OCI-LY7 (cell line): ENCODE measurements at regions not wholly inside any gene's neighbourhood (a gene's known extent, or its start where the extent isn't known, plus 50 kb on each side); places are given as distances from the start of the nearest gene placed in this dataset.
A peak's percentile ranks its signal among the peaks of the same experiment; 100 is the strongest.

Source experiments
- BruUV-seq: library from RNA; stranded (reverse); fragments of 400-500 nt; replicated peaks from 2 replicates; lab custom pipeline; 2021; lab: Mats Ljungman, UMichigan
- CTCF ChIA-PET: fragments of 300-600 bp; sonication (Branson Sonifier 250); formaldehyde crosslinking; loops from one replicate; lab custom pipeline; 2022; ENCODE audit warnings: antibody characterized with exemption; ENCODE audit not compliant: unreplicated experiment; lab: Charles Lee
- POLR2A ChIA-PET: fragments of 300-600 bp; sonication (Branson Sonifier 250); formaldehyde crosslinking; loops from one replicate; lab custom pipeline; 2022; ENCODE audit warnings: antibody characterized with exemption; lab: Charles Lee
- DNase-seq: peaks from one replicate; pipeline ENCODE4 v3.0.0-alpha.2; 2015; ENCODE audit warnings: low spot score
- H2AFZ ChIP-seq: fragments of 200-600 bp; sonication (generic), shearing (Covaris generic); 2 replicates; pipeline ENCODE4 v1.6.1; 2014; ENCODE audit warnings: mild to moderate bottlenecking, antibody characterized with exemption, low read length, moderate library complexity
- H3K27ac ChIP-seq: fragments of 200-600 bp; sonication (generic); 2 replicates; pipeline ENCODE4 v1.5.1; 2014; ENCODE audit warnings: mixed run types, low read depth, mild to moderate bottlenecking, moderate library complexity, low read length, inconsistent platforms; ENCODE audit not compliant: poor library complexity, severe bottlenecking
- H3K36me3 ChIP-seq: fragments of 200-600 bp; sonication (generic); 2 replicates; pipeline ENCODE4 v1.6.1; 2014; ENCODE audit warnings: mild to moderate bottlenecking, antibody characterized with exemption, low read length, moderate library complexity, mixed read lengths; ENCODE audit not compliant: insufficient read depth
- H3K4me1 ChIP-seq: fragments of 200-600 bp; sonication (generic); 2 replicates; pipeline ENCODE4 v1.5.1; 2014; ENCODE audit warnings: mild to moderate bottlenecking, low read length; ENCODE audit not compliant: insufficient read depth, poor library complexity, severe bottlenecking
- H3K4me2 ChIP-seq: fragments of 200-600 bp; sonication (generic); 2 replicates; pipeline ENCODE4 v1.6.1; 2014; ENCODE audit warnings: mild to moderate bottlenecking, low read length
- H3K4me3 ChIP-seq: fragments of 200-600 bp; sonication (generic); 2 replicates; pipeline ENCODE4 v1.5.1; 2014; ENCODE audit warnings: mild to moderate bottlenecking, low read depth, low read length; ENCODE audit not compliant: poor library complexity, severe bottlenecking
- H3K79me2 ChIP-seq: fragments of 200-600 bp; sonication (generic); 2 replicates; pipeline ENCODE4 v1.6.1; 2016; ENCODE audit warnings: low read depth, mild to moderate bottlenecking, low read length, moderate library complexity, mixed read lengths; ENCODE audit not compliant: insufficient read depth
- H3K9me2 ChIP-seq: fragments of 200-600 bp; sonication (generic); 2 replicates; pipeline ENCODE4 v1.6.1; 2016; ENCODE audit warnings: mild to moderate bottlenecking, low read length, mixed read lengths; ENCODE audit not compliant: insufficient read depth
- H3K9me3 ChIP-seq: fragments of 200-600 bp; sonication (generic); 2 replicates; pipeline ENCODE4 v1.6.1; 2014; ENCODE audit warnings: mild to moderate bottlenecking, mixed run types, low read length, mixed read lengths
- H4K20me1 ChIP-seq: fragments of 200-600 bp; sonication (generic); 2 replicates; pipeline ENCODE4 v1.6.1; 2014; ENCODE audit warnings: mild to moderate bottlenecking, antibody characterized with exemption, low read length, moderate library complexity, mixed read lengths; ENCODE audit not compliant: insufficient read depth
- EZH2phosphoT487 ChIP-seq: fragments of 200-600 bp; sonication (generic); IDR thresholded peaks from 2 replicates; pipeline ENCODE4 v1.6.1; 2018; ENCODE audit warnings: low read depth, borderline replicate concordance, mild to moderate bottlenecking, mixed run types, antibody characterized with exemption, low read length, moderate library complexity, mixed read lengths
- intact Hi-C: fragments of 100-400 bp; cut with micrococcal nuclease; formaldehyde crosslinking; loops from one replicate; pipeline ENCODE4 v1.10.0; 2022; ENCODE audit not compliant: unreplicated experiment
- TF ChIP-seq, protein P1 (sequence below): fragments of 200-600 bp; sonication (generic); conservative IDR thresholded peaks from 2 replicates; pipeline ENCODE4 v1.5.1; 2014; ENCODE audit warnings: mild to moderate bottlenecking, antibody characterized with exemption, low read length, moderate library complexity, mixed read lengths

GRCh38 chr4:131430302-131430701 is 1718.8 kb upstream of the PCDH10 start:
- peak; percentile 30 for DNase-seq
- Histone ChIP-seq H3K4me2 (peak overlapping the region; percentile 35; the same call in 1 of the 2 replicates), H3K27ac (no peak overlapping the region), H3K4me1 (peaks cover 5% of the 10 kb centered on the region), H3K79me2 (no peaks in the 10 kb centered on the region), H3K36me3 (no peaks in the 10 kb centered on the region), H3K4me3 (no peak overlapping the region), H4K20me1 (no peaks in the 10 kb centered on the region), H3K9me2 (no peaks in the 10 kb centered on the region), H3K9me3 (no peaks in the 10 kb centered on the region), H2AFZ (peak overlapping the region; percentile 38; the same call in 1 of the 2 replicates)
- BruUV-seq, result no TSS peak
- TF ChIP-seq, protein P1, sequence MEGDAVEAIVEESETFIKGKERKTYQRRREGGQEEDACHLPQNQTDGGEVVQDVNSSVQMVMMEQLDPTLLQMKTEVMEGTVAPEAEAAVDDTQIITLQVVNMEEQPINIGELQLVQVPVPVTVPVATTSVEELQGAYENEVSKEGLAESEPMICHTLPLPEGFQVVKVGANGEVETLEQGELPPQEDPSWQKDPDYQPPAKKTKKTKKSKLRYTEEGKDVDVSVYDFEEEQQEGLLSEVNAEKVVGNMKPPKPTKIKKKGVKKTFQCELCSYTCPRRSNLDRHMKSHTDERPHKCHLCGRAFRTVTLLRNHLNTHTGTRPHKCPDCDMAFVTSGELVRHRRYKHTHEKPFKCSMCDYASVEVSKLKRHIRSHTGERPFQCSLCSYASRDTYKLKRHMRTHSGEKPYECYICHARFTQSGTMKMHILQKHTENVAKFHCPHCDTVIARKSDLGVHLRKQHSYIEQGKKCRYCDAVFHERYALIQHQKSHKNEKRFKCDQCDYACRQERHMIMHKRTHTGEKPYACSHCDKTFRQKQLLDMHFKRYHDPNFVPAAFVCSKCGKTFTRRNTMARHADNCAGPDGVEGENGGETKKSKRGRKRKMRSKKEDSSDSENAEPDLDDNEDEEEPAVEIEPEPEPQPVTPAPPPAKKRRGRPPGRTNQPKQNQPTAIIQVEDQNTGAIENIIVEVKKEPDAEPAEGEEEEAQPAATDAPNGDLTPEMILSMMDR, result peak; percentile 58
- no peak for TF ChIP-seq EZH2phosphoT487
- ChIA-PET POLR2A (interaction anchor here (0.6 kb wide), 1 partner anchor 1281 kb away, joined by 4 read pairs; no protein-coding TSS in a partner anchor), CTCF (no interaction called here)
- intact Hi-C loops, result no loop called here

DNA sequence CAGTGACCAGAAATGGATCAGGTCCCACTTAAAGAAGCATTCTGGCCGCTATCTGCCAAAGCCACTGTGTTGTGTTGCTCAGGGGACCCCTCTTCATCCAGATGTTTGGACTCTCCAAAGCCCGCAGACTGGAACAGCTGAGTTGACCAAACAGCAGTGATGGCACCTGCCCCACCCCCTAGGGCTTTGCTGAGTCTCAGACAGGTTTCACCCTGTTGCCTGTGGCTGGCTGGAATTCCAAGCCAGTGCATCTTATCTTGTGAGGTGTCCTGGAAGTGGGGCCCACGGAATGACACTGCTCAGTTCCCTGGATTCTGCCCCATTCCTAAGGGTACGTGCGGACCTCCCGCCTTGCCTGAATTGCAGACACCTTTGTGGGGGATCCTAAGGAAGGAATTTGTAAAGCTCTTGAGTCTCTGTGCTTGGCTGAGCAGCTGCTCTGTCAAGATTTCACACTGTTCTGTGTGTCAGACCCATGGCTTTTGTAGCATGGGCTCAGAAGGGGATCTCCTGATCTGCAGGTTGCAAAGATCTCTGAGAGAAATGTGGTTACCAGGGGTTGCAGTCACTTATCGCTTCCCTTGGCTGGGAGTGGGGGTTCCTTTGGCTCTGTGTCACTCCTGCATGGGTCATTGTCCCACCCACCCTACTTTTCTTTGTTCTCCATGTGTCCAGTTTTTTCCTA is 1707.9 kb upstream of the PCDH10 start:
- CTCF ChIA-PET, result no interaction called here
- Histone ChIP-seq H3K4me2 (no peak overlapping the region), H3K36me3 (no peaks in the 10 kb centered on the region), H3K9me2 (no peaks in the 10 kb centered on the region; the same call in 1 of the 2 replicates), H3K4me3 (no peak overlapping the region), H3K79me2 (no peaks in the 10 kb centered on the region), H4K20me1 (no peaks in the 10 kb centered on the region), H3K9me3 (no peaks in the 10 kb centered on the region), H2AFZ (no peak overlapping the region), H3K27ac (no peak overlapping the region), H3K4me1 (no peaks in the 10 kb centered on the region)
- no peak for TF ChIP-seq EZH2phosphoT487
- TF ChIP-seq, protein P1, result no peak
- no TSS peak for BruUV-seq
- POLR2A ChIA-PET, result no interaction called here
- no peak for DNase-seq
- intact Hi-C loops, result no loop called here

GRCh38 chr4:131447883-131448282 is 1701.2 kb upstream of the PCDH10 start:
- no peak overlapping the region for H3K4me2 ChIP-seq
- H3K4me3 ChIP-seq, result no peak overlapping the region
- H3K79me2 ChIP-seq, result no peaks in the 10 kb centered on the region
- DNase-seq, result no peak
- H3K9me3 ChIP-seq, result 0 out of 2 replicates have a peak, but pooled peaks cover 4% of the 10 kb centered on the region
- TF ChIP-seq EZH2phosphoT487, result no peak
- TF ChIP-seq, protein P1, result no peak
- no peaks in the 10 kb centered on the region for H3K9me2 ChIP-seq
- intact Hi-C loops, result no loop called here
- CTCF ChIA-PET, result no interaction called here
- no peak overlapping the region for H3K27ac ChIP-seq
- no peaks in the 10 kb centered on the region for H3K36me3 ChIP-seq
- H2AFZ ChIP-seq, result peak overlapping the region; percentile 55
- no peaks in the 10 kb centered on the region for H4K20me1 ChIP-seq
- POLR2A ChIA-PET, result interaction anchor here (0.7 kb wide), 1 partner anchor 129 kb away, joined by 3 read pairs; no protein-coding TSS in a partner anchor
- H3K4me1 ChIP-seq, result no peaks in the 10 kb centered on the region
- no TSS peak for BruUV-seq
